Adipocyte (in vitro differentiated cells): ENCODE measurements at regions not wholly inside any gene's neighbourhood (a gene's known extent, or its start where the extent isn't known, plus 50 kb on each side); places are given as distances from the start of the nearest gene placed in this dataset.

Experiments used
- DNase-seq: peaks from one replicate; pipeline ENCODE4 v3.0.0-alpha.2; 2015; ENCODE audit warnings: low read depth
- H3K27me3 ChIP-seq: replicated peaks from 2 replicates; pipeline ENCODE4 v1.7.0; 2013; ENCODE audit warnings: mild to moderate bottlenecking, low read length, moderate library complexity; ENCODE audit not compliant: control insufficient read depth, insufficient read depth
- H3K36me3 ChIP-seq: 2 replicates; pipeline ENCODE4 v1.7.0; 2013; ENCODE audit warnings: low read length, mild to moderate bottlenecking, moderate library complexity; ENCODE audit not compliant: control insufficient read depth, insufficient read depth, severe bottlenecking
- H3K4me1 ChIP-seq: 2 replicates; pipeline ENCODE4 v1.7.0; 2013; ENCODE audit warnings: mild to moderate bottlenecking, low read length, moderate library complexity; ENCODE audit not compliant: control insufficient read depth, insufficient read depth
- H3K4me3 ChIP-seq: 2 replicates; pipeline ENCODE4 v1.7.0; 2013; ENCODE audit warnings: mild to moderate bottlenecking, low read length, moderate library complexity
- H3K9ac ChIP-seq: 2 replicates; pipeline ENCODE4 v1.7.0; 2013; ENCODE audit warnings: mild to moderate bottlenecking, low read length, moderate library complexity
- H3K9me3 ChIP-seq: 2 replicates; pipeline ENCODE4 v1.7.0; 2013; ENCODE audit warnings: mild to moderate bottlenecking, low read length, moderate library complexity; ENCODE audit not compliant: control insufficient read depth

DNA sequence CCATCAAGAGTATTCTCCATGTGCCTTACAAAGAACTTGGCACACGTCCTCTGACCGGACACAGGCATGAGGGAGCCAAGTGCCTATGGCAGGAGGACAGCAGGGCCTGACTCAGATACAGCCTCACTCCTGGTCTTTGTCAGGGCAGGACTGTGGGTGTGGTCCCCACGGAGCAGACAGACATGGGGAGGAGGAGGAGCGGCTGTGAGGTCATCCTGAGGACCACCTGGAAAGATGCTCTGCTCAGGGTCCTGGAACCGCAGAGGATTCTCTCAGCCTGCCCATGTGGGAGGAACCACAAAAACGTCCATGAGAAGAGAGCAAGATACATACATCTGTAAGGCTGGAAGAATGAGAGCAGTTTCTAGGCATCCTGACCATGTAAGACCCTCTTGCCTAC lies 576.3 kb downstream of the BRD1 start:
- no peaks in the 10 kb centered on the region for H3K9me3 ChIP-seq
- no peak for DNase-seq
- no peaks in the 10 kb centered on the region for H3K4me1 ChIP-seq
- no peak overlapping the region for H3K4me3 ChIP-seq
- no peak overlapping the region for H3K9ac ChIP-seq
- H3K27me3 ChIP-seq: no peaks in the 10 kb centered on the region
- H3K36me3 ChIP-seq: no peaks in the 10 kb centered on the region

DNA sequence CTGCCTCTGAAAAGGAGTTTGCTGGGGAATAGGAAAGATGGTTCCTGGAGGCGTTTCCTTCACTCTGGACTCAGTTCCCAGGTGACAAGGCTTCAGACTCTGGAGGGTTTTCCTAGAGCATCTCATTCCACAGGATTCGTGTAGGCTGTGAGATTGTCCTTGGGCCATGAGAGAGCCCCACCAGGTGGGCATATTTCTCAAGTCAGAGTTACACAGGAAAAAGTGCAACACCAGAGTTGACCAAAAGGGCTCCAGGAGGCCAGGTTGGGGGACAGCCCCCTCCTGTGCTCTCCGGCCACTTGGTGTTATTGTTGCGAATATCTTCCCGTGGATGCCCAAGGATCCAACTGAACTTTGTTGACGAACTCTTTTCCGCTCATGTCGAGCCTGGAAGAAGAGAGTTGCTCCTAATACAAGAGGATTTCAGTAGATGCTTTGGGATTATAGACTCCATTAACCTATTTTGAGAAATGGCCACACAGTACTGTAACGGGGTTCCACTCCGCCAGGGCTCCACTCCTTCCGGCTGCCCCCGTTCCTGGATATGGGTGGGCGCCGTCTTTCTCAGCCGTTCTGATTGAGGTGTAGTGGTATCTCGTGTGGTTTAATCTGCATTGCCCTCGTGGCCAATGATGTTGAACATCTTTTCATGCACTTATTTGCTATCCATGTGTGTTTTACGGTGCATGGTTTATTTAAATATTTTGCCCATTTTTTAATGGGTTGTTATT lies 580.3 kb downstream of the BRD1 start:
- H3K36me3 ChIP-seq: no peaks in the 10 kb centered on the region
- H3K4me1 ChIP-seq: no peaks in the 10 kb centered on the region
- no peak for DNase-seq
- H3K4me3 ChIP-seq: no peak overlapping the region
- no peaks in the 10 kb centered on the region for H3K27me3 ChIP-seq
- no peak overlapping the region for H3K9ac ChIP-seq
- no peaks in the 10 kb centered on the region for H3K9me3 ChIP-seq

DNA sequence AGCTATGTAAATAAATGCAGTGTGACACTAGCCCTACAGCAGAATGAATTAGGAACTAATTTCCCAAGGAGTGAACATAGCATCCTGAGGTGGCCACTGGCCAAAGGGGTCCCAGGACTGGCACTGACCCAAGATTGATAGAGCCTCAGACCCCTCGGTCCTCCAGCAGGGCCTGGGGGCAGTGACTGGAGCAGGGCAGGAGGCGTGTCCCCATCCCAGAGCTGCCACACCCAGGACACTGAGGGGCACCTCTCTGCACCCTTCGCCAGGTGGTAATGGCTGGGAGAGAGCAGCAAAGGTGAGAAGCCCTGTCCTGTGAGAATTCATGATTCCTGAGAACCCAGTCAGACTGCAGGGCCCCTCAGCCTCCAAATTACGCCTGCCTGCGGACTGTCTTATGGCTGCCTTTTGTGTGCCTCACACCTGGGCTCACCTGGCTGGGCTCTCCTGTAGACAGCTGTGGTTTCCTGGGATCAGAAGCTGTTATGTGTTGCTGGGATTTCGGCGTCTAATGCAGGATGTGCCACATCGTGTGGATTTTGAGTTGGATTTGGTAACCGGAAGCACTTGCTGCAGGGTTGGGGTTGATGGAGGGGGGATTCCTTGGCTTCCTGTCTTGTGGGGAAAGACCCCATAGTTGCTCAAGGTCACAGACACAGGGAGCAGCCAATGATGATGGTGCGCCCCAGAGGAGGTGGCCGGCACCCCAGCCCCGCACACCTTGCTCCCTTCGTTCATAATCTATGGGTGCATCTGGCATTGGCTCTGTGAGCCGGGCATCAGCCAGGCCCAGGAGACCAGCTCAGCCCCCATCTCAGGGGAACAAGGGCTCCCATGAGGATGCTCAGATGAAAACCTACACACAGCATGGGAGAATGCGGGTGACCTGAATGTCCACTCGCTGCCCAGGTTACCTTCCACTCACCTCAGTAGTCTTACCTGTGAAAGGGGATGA lies 582.9 kb downstream of the BRD1 start:
- no peaks in the 10 kb centered on the region for H3K36me3 ChIP-seq
- DNase-seq: no peak
- no peak overlapping the region for H3K9ac ChIP-seq
- H3K27me3 ChIP-seq: no peaks in the 10 kb centered on the region
- no peaks in the 10 kb centered on the region for H3K4me1 ChIP-seq
- H3K9me3 ChIP-seq: no peaks in the 10 kb centered on the region
- no peak overlapping the region for H3K4me3 ChIP-seq

DNA sequence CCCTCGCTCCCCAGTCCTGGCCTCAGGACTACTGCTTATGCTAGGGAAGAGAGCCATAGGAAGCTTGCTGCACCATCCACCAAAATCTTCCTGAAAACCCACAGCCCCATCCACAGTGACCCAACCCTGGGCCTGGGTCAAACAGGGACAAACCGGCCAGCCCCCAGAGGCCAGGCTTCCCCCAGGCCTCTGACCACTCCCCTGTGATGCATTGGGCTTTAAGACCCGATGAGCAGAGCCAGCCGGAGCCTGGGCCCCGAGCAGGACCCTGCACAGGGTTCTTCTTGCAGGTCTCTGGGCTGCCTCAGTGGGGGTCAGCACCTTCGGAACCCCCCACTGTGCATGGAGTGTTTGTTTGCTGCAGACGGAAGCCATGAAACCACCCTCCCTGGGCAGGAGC lies 583.7 kb downstream of the BRD1 start:
- no peak overlapping the region for H3K4me3 ChIP-seq
- H3K4me1 ChIP-seq: no peaks in the 10 kb centered on the region
- no peak overlapping the region for H3K9ac ChIP-seq
- DNase-seq: no peak
- H3K36me3 ChIP-seq: no peaks in the 10 kb centered on the region
- no peaks in the 10 kb centered on the region for H3K9me3 ChIP-seq
- H3K27me3 ChIP-seq: no peaks in the 10 kb centered on the region

DNA sequence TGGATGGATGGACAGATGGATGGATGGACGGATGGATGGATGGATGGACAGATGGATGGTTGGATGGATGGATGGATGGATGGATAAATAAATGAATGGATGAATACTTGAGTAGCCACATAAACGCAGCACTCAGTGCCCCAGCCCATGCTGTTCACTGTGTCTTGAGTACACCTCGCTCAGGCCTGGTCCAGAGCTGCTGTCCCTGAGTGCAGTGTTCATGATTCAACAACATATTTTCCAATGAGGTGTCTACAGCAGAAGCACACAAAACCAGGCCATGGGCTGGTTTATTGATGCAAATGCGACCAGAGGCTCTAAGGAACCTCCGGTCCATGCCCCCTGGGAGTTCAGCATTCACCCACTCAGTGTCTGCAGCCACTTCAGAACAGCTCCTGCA lies 584.3 kb downstream of the BRD1 start:
- H3K4me3 ChIP-seq: no peak overlapping the region
- H3K27me3 ChIP-seq: no peaks in the 10 kb centered on the region
- H3K9me3 ChIP-seq: no peaks in the 10 kb centered on the region
- no peaks in the 10 kb centered on the region for H3K4me1 ChIP-seq
- no peak overlapping the region for H3K9ac ChIP-seq
- no peak for DNase-seq
- no peaks in the 10 kb centered on the region for H3K36me3 ChIP-seq

DNA sequence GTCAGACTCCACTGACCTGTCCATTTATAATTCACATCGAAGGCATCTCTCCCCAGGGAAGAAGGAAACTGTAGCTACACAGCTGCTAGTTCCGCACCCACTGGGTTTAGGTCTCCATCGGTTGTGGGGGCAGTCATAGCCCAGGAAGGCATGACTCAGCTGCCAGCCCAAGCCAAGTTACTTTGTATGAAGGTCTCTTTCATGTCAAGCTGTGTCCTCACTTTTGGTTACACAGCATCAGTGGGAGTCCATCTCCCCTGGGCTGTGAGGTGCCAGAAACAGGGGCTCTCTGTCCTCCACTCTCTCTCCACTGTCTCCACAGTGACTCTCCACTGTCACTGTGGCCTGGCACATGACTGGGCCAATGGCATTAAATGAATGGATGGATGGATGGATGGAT lies 585.2 kb downstream of the BRD1 start:
- no peak for DNase-seq
- no peaks in the 10 kb centered on the region for H3K9me3 ChIP-seq
- H3K27me3 ChIP-seq: no peaks in the 10 kb centered on the region
- H3K4me3 ChIP-seq: no peak overlapping the region
- H3K9ac ChIP-seq: no peak overlapping the region
- H3K36me3 ChIP-seq: no peaks in the 10 kb centered on the region
- no peaks in the 10 kb centered on the region for H3K4me1 ChIP-seq

DNA sequence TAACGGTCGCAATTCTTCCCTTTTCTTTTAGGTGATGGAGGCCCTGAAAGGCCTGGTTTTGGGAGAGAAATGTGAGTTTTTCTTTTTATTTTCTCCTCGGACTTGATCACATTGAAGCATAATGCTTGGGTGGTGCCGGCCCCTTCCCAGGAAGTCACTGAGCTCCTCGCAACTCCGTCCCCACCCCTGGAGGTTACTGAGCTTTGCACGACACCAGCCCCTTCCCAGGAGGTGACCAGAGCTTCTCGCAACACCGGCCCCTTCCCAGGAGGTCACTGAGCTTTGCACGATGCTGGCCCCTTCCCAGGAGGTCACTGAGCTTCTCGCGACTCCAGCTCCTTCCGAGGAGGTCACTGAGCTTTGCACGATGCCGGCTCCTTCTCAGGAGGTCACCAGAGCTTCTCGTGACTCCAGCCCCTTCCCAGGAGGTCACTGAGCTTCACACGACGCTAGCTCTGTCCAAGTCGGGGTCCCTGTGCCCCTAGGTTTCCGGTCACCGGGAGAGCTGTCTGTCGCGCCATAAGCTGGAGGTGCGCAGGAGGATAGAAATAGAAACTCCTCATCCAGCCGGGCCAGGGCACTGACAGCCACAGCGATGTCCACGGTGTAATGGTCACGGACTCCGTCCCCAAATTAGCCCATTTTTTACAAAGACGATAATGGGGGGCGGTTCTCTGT lies 586.4 kb downstream of the BRD1 start:
- H3K36me3 ChIP-seq: no peaks in the 10 kb centered on the region
- no peaks in the 10 kb centered on the region for H3K4me1 ChIP-seq
- H3K4me3 ChIP-seq: no peak overlapping the region
- no peaks in the 10 kb centered on the region for H3K27me3 ChIP-seq
- no peak for DNase-seq
- no peaks in the 10 kb centered on the region for H3K9me3 ChIP-seq
- H3K9ac ChIP-seq: no peak overlapping the region

DNA sequence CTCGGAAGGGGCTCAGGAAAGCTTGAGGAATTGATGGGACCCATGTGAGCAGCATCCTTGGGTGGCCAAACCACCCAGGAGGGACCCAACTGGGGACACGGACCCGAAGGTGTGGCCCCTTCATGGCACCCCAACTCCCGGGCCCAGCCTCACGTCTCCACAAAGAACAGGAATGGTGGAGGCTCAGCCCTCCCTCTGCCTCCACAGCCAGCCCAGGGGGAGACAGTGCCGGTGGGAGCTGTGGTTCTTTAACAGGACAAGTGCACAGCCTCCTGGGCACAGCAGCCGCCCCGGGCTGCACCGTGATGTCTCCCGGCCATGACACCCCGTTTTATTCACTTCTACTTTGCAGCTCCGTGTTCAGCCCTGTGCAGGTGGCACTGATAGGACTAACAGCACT lies 587.2 kb downstream of the BRD1 start:
- Histone ChIP-seq H3K4me1 (no peaks in the 10 kb centered on the region), H3K27me3 (no peaks in the 10 kb centered on the region), H3K36me3 (no peaks in the 10 kb centered on the region), H3K9ac (no peak overlapping the region), H3K9me3 (no peaks in the 10 kb centered on the region), H3K4me3 (no peak overlapping the region)
- DNase-seq: no peak

DNA sequence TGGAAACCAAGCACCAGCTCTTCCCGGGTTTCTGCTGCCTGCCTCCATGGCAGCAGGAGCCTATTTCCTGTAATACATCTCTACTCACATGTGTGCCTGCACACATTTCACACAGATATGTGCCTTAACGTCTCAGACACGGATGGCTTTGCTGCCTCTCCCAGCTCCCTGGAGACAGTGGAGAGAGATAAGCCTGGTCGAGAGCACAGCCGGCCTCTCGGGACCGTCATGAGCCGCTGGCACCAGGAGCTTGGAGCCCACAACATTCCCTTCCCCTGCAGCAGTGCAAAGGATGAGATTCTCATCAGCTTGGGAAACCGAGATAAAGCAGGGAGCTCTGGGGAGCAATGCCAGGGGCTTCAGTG lies 587.7 kb downstream of the BRD1 start:
- no peaks in the 10 kb centered on the region for H3K27me3 ChIP-seq
- H3K4me1 ChIP-seq: no peaks in the 10 kb centered on the region
- H3K9ac ChIP-seq: no peak overlapping the region
- H3K36me3 ChIP-seq: no peaks in the 10 kb centered on the region
- no peak for DNase-seq
- no peak overlapping the region for H3K4me3 ChIP-seq
- H3K9me3 ChIP-seq: no peaks in the 10 kb centered on the region

DNA sequence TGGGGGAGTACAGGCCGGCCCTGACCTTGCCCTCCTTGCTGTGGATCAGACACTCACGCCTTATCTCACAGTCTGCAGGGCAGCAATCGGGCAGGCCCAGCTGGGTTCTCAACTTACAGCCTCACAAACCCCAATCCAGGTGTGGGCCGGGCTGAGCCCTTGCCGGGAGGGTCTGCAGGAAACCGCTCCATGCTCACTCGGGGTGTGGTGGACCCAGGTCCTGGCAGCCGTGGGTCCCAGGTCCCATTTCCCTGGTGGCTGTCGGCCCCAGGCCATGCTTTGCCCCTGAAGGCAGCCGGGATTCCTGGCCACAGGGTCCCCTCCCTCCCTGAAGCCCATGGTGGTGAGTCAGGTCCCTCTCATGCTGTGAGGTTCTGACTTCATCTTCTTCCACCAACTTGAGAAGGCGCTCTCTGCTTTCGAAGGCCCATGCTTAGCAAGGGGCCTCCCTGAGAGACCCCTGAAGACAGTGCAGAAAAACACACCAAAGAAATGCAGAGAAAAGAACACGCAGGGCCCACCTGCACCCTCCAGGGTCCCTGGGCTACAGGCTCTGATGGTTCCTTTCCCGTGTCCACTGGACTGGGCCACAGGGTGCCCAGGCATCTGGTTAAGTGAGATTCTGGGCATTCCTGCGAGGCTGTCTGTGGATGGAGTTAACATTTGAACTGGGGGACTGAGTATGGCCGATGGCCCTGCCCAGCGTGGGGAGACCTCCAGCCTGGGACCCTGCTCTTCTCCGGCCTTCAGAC lies 588.2 kb downstream of the BRD1 start:
- no peak overlapping the region for H3K9ac ChIP-seq
- no peaks in the 10 kb centered on the region for H3K9me3 ChIP-seq
- no peaks in the 10 kb centered on the region for H3K4me1 ChIP-seq
- no peaks in the 10 kb centered on the region for H3K27me3 ChIP-seq
- no peak for DNase-seq
- no peaks in the 10 kb centered on the region for H3K36me3 ChIP-seq
- H3K4me3 ChIP-seq: no peak overlapping the region
